ENCODE measurements at regions not wholly inside any gene's neighbourhood (a gene's known extent, or its start where the extent isn't known, plus 50 kb on each side); places are given as distances from the start of the nearest gene placed in this dataset.
"Not testable (repeated sequence)": the region's sequence is repeated elsewhere in the genome, so short reads cannot be mapped to it uniquely, and the experiment has no call there.

DNA sequence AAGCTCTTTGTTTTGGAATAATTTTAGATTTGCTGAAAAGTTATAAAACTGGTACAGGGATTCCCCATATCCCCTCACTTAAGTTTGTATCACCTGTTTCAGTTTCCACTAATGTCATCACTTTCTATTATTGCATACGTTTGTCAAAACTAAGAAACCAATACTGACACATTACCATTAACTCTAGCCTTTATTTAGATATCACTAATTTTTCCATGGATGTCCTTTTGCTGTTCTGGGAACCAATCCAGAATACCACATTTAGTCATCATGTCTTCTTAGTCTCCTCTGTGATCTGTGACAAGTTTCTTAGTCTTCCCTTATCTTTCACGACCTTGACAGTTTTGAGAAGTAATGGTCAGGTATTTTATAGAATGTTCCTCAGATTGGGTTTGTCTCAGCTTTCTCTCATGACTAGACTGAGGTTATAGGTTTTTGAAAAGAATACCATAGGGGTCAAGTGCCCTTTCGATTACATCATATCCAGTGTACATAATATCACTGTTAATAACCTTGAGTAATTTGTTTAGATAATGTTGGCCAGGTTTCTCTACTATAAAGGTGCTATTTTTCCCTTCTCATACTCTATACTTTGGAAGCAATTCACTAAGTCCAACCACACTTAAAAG, 51.9 kb upstream of the NMUR2 start:
- H3K4me1 ChIP-seq (ENCODE audit: control insufficient read depth, insufficient read depth, low read length): no peaks in the 10 kb centered on the region
- H3K27ac ChIP-seq (ENCODE audit: low read length): no peak overlapping the region
- no peaks in the 10 kb centered on the region for H3K27me3 ChIP-seq (ENCODE audit: control insufficient read depth, insufficient read depth, low read length)
- H3K36me3 ChIP-seq (ENCODE audit: control insufficient read depth, insufficient read depth, low read length): no peaks in the 10 kb centered on the region
- DNase-seq: no peak
- no peak overlapping the region for H3K4me3 ChIP-seq (ENCODE audit: low read length)
- no peaks in the 10 kb centered on the region for H3K9me3 ChIP-seq (replicated peaks; ENCODE audit: control insufficient read depth, low read depth, low read length)
- WGBS (ENCODE audit: insufficient coverage): 80% methylated on average over 1 of the region's 3 CpGs

DNA sequence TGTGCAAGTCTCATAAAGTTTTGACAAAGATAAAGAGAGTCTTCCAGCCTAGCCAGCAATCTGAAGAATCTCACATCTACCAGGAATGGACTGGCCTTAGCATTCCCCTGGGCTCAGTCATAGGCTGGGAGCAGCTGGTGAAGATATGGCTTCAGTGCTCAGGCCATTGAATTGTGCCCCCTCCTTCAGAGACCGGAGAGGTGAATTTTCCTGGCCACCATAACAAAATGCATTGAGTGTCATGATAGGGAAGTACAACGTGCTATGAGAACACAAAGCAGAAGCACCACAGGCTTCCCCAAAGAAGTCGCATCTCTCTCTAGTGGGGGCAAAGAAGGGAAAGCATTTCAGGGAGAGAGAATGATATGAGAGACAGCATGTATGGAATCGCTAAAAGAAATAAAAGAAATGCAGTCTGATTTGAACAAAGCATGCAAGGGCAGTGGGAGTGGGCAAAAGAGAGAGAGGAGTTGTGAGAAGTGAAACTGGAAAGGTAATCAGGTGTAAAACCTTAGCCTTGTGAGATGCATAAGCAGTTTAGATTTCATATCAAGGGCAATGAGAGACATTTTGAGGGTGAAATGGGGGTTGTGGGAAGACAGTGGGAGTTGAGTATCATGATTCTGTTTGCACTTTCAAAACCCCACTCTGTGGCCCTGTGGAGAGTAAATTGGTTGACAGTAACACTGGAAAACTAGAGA, 57.1 kb upstream of the NMUR2 start:
- Histone ChIP-seq H3K9me3 (replicated peaks; ENCODE audit: control insufficient read depth, low read depth, low read length) (no peaks in the 10 kb centered on the region), H3K27ac (ENCODE audit: low read length) (no peak overlapping the region), H3K4me3 (ENCODE audit: low read length) (no peak overlapping the region), H3K4me1 (ENCODE audit: control insufficient read depth, insufficient read depth, low read length) (no peaks in the 10 kb centered on the region), H3K27me3 (ENCODE audit: control insufficient read depth, insufficient read depth, low read length) (no peaks in the 10 kb centered on the region), H3K36me3 (ENCODE audit: control insufficient read depth, insufficient read depth, low read length) (no peaks in the 10 kb centered on the region)
- WGBS (ENCODE audit: insufficient coverage): 79% methylated on average over 4 of the region's 4 CpGs
- no peak for DNase-seq

DNA sequence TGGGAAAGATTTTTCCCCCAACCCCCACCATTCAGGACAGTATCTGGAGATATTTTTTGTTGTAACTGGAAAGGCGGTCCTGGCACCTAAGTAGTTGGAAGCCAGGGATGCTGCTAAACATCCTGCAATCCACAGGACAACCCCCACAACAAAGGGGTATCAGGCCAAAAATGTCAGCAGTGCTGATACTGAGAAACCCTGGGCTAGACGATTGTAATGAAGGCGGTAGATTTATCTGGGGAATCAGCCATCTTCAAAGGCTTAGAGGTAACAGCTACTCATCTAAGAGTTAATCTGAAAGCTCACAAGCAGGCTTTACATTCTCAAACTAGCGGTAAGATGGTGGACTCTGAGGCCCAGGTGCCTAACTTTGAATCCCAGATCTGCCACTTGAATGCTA, 59.0 kb upstream of the NMUR2 start:
- no peaks in the 10 kb centered on the region for H3K36me3 ChIP-seq (ENCODE audit: control insufficient read depth, insufficient read depth, low read length)
- H3K27me3 ChIP-seq (ENCODE audit: control insufficient read depth, insufficient read depth, low read length): no peaks in the 10 kb centered on the region
- no peaks in the 10 kb centered on the region for H3K4me1 ChIP-seq (ENCODE audit: control insufficient read depth, insufficient read depth, low read length)
- H3K9me3 ChIP-seq (replicated peaks; ENCODE audit: control insufficient read depth, low read depth, low read length): no peaks in the 10 kb centered on the region
- 81% methylated on average over 3 of the region's 4 CpGs for WGBS (ENCODE audit: insufficient coverage)
- no peak for DNase-seq
- no peak overlapping the region for H3K27ac ChIP-seq (ENCODE audit: low read length)
- H3K4me3 ChIP-seq (ENCODE audit: low read length): no peak overlapping the region

DNA sequence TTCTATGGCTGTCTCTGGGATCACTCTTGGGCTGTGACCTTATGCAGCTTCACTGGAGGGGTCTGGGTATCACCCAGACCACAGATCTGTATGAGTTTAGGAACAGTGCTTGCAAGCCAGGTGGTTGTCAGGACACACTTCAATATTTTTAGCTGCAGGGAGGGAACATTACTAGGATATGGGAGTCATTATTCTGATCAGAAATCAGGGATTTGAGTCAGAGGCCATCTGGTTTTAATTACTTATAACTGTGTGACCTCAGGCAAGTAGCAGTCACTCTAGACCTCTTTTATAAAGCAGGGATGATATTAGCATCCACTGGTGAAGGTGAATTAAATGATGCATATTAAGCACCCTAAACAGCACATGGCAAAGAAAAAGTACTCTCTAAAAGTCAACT, 60.1 kb upstream of the NMUR2 start:
- no peaks in the 10 kb centered on the region for H3K9me3 ChIP-seq (replicated peaks; ENCODE audit: control insufficient read depth, low read depth, low read length)
- H3K27ac ChIP-seq (ENCODE audit: low read length): no peak overlapping the region
- H3K27me3 ChIP-seq (ENCODE audit: control insufficient read depth, insufficient read depth, low read length): no peaks in the 10 kb centered on the region
- H3K4me1 ChIP-seq (ENCODE audit: control insufficient read depth, insufficient read depth, low read length): no peaks in the 10 kb centered on the region
- H3K4me3 ChIP-seq (ENCODE audit: low read length): no peak overlapping the region
- DNase-seq: peak; percentile 38
- no peaks in the 10 kb centered on the region for H3K36me3 ChIP-seq (ENCODE audit: control insufficient read depth, insufficient read depth, low read length)

DNA sequence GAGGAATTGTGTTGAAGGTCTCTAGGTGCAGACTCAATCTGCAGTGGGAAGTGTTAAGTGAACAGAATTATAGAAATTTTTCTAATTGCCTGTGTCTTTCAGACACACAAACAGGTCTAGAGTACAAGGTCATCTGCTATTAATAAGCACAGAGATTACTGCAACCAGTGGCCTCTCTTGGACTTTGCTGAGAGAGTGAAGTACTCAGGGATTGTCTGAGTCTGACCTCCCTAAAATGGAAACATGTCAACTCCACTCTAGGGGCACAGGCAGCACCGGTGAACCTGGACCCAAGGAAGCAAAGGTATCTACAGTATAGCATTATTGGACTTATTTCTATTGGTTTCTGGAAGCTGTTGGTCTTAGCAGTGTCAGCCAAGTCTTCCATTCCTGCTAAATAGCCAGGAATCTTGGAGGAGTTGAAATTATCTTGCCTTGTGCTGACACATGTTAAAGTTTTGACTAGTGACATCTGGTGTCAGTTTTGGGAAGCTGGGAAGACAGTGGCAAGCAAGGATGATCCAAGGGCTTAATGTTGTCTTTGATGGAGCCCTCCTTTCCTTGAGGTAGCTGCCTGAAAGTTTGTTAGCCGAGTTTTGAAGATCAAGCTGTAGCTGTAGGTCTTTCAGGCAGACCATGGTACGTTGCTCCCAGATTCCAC, 61.1 kb upstream of the NMUR2 start:
- WGBS (ENCODE audit: insufficient coverage): 71% methylated on average over 2 of the region's 3 CpGs
- DNase-seq: peak; percentile 11
- no peaks in the 10 kb centered on the region for H3K27me3 ChIP-seq (ENCODE audit: control insufficient read depth, insufficient read depth, low read length)

DNA sequence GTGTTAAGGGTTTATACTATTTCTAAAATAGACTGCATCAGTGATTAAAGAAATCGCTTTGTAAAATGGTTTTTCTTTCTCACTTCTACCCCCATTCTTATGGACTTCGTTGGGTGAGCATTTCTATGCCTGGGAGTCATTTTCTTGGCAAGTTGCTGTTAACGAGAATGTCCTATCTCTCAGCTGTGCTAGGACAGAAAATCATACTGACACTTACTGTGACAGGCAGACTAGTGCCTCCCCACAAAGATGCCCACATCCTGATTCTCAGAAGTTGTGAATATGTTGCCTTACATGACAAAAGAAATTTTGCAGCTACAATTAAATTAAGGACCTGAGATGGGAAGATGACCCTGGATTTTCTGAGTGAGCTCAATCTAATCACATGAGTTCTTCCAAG, 65.1 kb upstream of the NMUR2 start:
- WGBS (ENCODE audit: insufficient coverage): no CpG with 5 or more reads among the region's 3 CpGs
- no peak for DNase-seq
- H3K9me3 ChIP-seq (replicated peaks; ENCODE audit: control insufficient read depth, low read depth, low read length): no peaks in the 10 kb centered on the region
- no peaks in the 10 kb centered on the region for H3K27me3 ChIP-seq (ENCODE audit: control insufficient read depth, insufficient read depth, low read length)
- H3K27ac ChIP-seq (ENCODE audit: low read length): no peak overlapping the region
- no peaks in the 10 kb centered on the region for H3K36me3 ChIP-seq (ENCODE audit: control insufficient read depth, insufficient read depth, low read length)
- H3K4me1 ChIP-seq (ENCODE audit: control insufficient read depth, insufficient read depth, low read length): no peaks in the 10 kb centered on the region
- no peak overlapping the region for H3K4me3 ChIP-seq (ENCODE audit: low read length)

More for the DNA sequence above, 61.1 kb upstream of the NMUR2 start:
- H3K27ac ChIP-seq (ENCODE audit: low read length): no peak overlapping the region
- H3K4me3 ChIP-seq (ENCODE audit: low read length): no peak overlapping the region
- H3K4me1 ChIP-seq (ENCODE audit: control insufficient read depth, insufficient read depth, low read length): no peaks in the 10 kb centered on the region
- no peaks in the 10 kb centered on the region for H3K9me3 ChIP-seq (replicated peaks; ENCODE audit: control insufficient read depth, low read depth, low read length)
- H3K36me3 ChIP-seq (ENCODE audit: control insufficient read depth, insufficient read depth, low read length): no peaks in the 10 kb centered on the region

DNA sequence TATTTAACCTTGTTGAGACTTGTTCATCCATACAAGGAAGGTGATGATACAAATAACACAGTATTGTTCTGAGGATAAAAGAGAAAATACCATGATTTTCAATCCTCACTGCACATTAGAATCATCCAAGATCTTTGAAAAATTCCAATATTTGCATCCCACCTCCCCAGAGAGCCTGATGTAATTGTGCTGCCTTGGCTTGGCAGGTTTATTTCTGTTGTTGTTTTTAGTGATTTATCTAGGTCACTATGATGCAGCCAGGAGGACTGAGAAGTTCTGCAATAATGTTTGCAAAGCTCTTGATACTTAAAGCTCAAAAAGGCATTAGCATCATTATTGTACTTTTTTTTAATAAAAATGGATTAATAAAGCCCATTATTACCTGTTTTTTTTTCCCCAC, 67.0 kb upstream of the NMUR2 start:
- Histone ChIP-seq H3K9me3 (replicated peaks; ENCODE audit: control insufficient read depth, low read depth, low read length) (no peaks in the 10 kb centered on the region), H3K27ac (ENCODE audit: low read length) (no peak overlapping the region), H3K36me3 (ENCODE audit: control insufficient read depth, insufficient read depth, low read length) (no peaks in the 10 kb centered on the region), H3K27me3 (ENCODE audit: control insufficient read depth, insufficient read depth, low read length) (no peaks in the 10 kb centered on the region), H3K4me1 (ENCODE audit: control insufficient read depth, insufficient read depth, low read length) (no peaks in the 10 kb centered on the region), H3K4me3 (ENCODE audit: low read length) (no peak overlapping the region)
- DNase-seq: peak; percentile 84

DNA sequence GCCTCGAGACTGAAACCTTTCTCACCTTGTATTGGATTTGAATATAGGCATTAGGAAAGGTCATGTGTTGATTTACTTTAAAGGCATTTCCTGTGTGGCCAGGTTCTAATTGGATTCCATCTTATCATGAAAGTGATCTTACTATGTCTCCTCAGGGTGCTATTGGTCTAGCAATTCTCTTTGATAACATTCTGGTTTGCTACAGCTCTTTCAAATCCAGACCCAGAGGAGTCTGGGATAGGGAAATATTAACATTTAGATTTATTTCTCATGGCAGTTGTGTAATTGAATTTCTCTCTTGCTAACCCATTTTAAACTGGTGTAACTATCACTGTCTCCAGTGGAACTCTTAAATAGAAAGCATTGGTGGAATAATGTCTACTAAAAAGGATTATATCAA, 69.9 kb upstream of the NMUR2 start:
- Histone ChIP-seq H3K9me3 (replicated peaks; ENCODE audit: control insufficient read depth, low read depth, low read length) (no peaks in the 10 kb centered on the region), H3K4me1 (ENCODE audit: control insufficient read depth, insufficient read depth, low read length) (no peaks in the 10 kb centered on the region), H3K36me3 (ENCODE audit: control insufficient read depth, insufficient read depth, low read length) (no peaks in the 10 kb centered on the region), H3K4me3 (ENCODE audit: low read length) (no peak overlapping the region), H3K27me3 (ENCODE audit: control insufficient read depth, insufficient read depth, low read length) (no peaks in the 10 kb centered on the region), H3K27ac (ENCODE audit: low read length) (no peak overlapping the region)
- no peak for DNase-seq
- no CpG with 5 or more reads among the region's 1 CpG for WGBS (ENCODE audit: insufficient coverage)

DNA sequence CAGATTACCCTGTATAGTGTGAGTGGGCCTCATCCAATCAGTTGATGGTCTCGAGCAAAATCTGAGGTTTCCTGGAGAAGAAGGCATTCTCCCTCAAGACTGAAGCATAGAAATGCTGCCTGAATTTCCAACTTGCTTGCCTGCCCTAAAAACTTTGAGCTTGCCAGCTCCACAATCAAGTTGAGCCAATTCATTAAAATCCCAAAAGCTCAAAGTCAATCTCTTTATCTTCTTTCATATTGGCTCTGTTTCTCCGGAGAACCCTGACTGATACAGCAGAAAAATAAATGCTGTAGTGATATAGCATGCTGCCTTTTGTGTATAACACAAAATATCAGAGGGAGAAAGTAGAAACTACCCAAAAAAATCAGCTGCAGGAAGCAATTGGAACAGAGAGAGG, 72.5 kb upstream of the NMUR2 start:
- Histone ChIP-seq H3K27me3 (ENCODE audit: control insufficient read depth, insufficient read depth, low read length) (no peaks in the 10 kb centered on the region), H3K36me3 (ENCODE audit: control insufficient read depth, insufficient read depth, low read length) (no peaks in the 10 kb centered on the region), H3K9me3 (replicated peaks; ENCODE audit: control insufficient read depth, low read depth, low read length) (no peaks in the 10 kb centered on the region), H3K4me3 (ENCODE audit: low read length) (no peak overlapping the region), H3K4me1 (ENCODE audit: control insufficient read depth, insufficient read depth, low read length) (no peaks in the 10 kb centered on the region), H3K27ac (ENCODE audit: low read length) (no peak overlapping the region)
- DNase-seq: peak; percentile 70
- WGBS (ENCODE audit: insufficient coverage): 50% methylated on average over 1 of the region's 2 CpGs

DNA sequence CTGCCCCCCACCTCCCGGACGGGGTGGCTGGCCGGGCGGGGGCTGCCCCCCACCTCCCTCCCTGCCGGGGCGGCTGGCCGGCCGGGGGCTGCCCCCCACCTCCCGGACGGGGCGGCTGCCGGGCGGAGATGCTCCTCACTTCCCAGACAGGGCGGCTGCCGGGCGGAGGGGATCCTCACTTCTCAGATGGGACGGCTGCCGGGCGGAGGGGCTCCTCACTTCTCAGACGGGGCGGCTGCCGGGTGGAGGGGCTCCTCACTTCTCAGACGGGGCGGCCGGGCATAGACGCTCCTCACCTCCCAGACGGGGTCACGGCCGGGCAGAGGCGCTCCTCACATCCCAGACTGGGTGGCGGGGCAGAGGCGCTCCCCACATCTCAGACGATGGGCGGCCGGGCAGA, 74.8 kb upstream of the NMUR2 start:
- not testable (repeated sequence) for H3K9me3 ChIP-seq (replicated peaks; ENCODE audit: control insufficient read depth, low read depth, low read length); H3K36me3 ChIP-seq (ENCODE audit: control insufficient read depth, insufficient read depth, low read length); H3K27ac ChIP-seq (ENCODE audit: low read length); DNase-seq; H3K4me3 ChIP-seq (ENCODE audit: low read length); H3K27me3 ChIP-seq (ENCODE audit: control insufficient read depth, insufficient read depth, low read length); H3K4me1 ChIP-seq (ENCODE audit: control insufficient read depth, insufficient read depth, low read length)
- 99% methylated on average over 11 of the region's 35 CpGs for WGBS (ENCODE audit: insufficient coverage)
